ENCODE measurements at regions not wholly inside any gene's neighbourhood (a gene's known extent, or its start where the extent isn't known, plus 50 kb on each side); places are given as distances from the start of the nearest gene placed in this dataset.

DNA sequence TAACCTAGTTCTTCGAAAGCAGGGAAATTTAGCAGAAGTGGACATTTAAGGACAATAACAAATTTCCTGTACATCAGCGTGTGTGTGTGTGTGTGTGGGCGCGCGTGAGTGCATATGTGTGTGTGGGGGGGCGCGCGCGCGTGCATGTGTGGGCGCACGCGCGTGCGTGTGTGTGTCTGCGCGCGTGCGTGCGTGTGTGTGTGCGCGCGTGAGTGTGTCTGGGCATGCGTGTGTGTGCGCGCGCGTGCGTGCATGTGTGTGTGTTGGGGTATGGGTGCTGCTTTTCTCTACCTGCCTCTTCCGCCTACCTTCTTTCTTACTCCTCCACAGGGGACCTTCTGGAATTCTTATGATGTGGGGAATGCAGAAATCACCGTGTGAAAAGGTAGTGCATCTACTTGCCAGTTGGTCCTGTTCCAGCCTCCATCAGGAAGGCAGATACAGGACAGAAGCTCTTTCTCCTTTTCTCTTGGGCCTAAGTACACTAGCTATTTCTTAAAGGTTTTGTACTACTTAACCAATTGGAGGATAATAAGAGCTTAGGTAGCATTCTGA lies 165.4 kb upstream of the KCNK2 start:
- Mint-ChIP-seq H3K9me3 (no peaks in the 10 kb centered on the region), H3K36me3 (no peaks in the 10 kb centered on the region), H3K4me1 (no peaks in the 10 kb centered on the region), H3K27me3 (no peaks in the 10 kb centered on the region), H3K27ac (no peak overlapping the region), H3K4me3 (no peak overlapping the region)
- no peak for DNase-seq

DNA sequence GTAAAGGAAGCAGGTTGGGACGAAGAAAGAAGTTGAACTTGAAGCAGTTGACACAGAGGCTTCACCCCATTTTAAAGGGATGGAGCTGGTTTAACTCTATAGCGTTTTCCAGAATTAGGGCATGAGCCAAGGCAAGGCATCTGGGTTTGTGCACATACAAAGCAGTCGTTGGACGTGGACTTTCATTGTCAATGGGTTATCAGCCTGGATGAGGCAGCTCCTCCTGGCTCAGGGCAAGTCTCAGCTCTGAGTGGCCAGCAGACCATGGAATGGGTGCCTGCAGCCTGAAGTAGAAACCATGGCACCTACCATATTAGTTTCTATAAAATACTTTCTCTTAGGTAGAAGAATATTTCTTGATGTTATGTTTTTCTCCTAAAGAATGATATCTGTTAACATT lies 163.8 kb upstream of the KCNK2 start:
- Mint-ChIP-seq H3K27ac (no peak overlapping the region), H3K4me1 (no peaks in the 10 kb centered on the region)

DNA sequence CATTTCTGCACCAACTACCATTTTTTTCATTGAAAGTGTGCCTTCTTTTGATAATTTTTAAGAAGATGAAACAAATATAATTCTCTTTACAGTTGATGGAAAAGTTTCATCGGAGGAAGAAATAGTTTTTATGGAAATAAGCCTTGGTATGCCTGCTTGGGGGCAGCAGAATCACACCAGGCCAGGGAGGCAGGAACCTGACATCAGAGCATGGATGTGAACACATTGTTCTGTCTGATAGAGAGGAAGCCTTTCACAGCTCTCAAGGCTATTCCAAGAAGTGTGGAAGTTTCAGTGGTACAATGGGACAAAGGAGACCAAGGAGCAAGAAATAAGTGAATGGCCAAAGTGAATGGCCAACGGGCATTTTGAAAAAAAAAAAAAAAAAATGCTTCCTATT lies 162.2 kb upstream of the KCNK2 start:
- no peak overlapping the region for H3K27ac Mint-ChIP-seq

More for the DNA sequence above, 163.8 kb upstream of the KCNK2 start:
- DNase-seq = no peak
- Mint-ChIP-seq H3K27me3 (no peaks in the 10 kb centered on the region), H3K9me3 (no peaks in the 10 kb centered on the region), H3K4me3 (no peak overlapping the region), H3K36me3 (no peaks in the 10 kb centered on the region)

DNA sequence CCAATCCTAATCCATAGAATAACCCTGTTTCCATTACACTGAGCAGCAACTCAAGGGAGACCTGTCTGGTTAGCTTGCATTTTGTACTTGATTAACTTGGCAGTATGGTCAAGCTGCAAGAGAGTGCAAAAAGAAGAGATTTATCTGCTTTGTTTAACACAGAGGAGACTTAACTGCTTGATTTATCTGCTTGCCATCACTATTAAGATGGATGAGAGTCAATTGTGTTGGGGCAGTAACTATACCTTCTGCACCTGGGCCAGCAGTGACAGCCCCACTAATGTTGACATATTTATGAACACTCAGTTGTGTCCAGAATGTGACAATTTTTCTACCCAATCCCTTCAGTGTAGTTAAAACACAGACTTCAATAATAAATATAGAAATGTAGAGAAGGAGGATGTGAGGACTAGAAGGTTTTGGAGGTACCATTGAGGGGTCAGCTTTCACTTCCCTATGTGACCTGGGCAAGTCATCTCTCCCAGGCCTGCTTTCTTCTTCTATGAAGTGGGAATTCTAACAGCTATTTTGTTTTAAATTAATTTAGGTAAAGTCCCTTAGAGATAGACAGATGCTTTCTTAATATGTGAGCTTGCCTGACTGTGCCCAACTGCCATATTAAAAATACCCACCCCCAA lies 159.1 kb upstream of the KCNK2 start:
- H3K27me3 Mint-ChIP-seq = no peaks in the 10 kb centered on the region
- H3K4me3 Mint-ChIP-seq = no peak overlapping the region

More for the DNA sequence above, 162.2 kb upstream of the KCNK2 start:
- Mint-ChIP-seq H3K9me3 (no peaks in the 10 kb centered on the region), H3K4me1 (no peaks in the 10 kb centered on the region), H3K4me3 (no peak overlapping the region), H3K27me3 (no peaks in the 10 kb centered on the region), H3K36me3 (no peaks in the 10 kb centered on the region)
- DNase-seq = no peak

DNA sequence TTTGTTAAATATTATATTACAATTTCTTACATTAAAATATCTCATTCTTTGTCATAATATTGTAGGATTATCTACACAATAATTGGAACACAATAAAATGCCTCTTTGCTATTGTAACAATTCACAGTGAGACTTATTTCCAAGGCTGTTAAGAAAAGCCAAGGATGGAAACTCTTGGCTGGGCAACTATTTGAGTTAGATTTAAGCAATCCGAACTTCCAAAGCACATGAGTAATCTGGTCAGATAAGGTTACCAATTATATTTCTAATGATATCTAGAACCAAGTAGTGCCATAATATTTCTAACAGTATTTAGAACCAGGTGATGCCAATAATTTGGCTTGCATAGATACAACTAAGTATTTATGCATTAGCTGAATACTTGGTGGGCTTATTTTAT lies 154.7 kb upstream of the KCNK2 start:
- Mint-ChIP-seq H3K4me1 (no peaks in the 10 kb centered on the region), H3K4me3 (no peak overlapping the region), H3K27ac (no peak overlapping the region), H3K9me3 (no peaks in the 10 kb centered on the region), H3K27me3 (no peaks in the 10 kb centered on the region), H3K36me3 (no peaks in the 10 kb centered on the region)
- no peak for DNase-seq

More for the DNA sequence above, 159.1 kb upstream of the KCNK2 start:
- Mint-ChIP-seq H3K27ac (no peak overlapping the region), H3K36me3 (no peaks in the 10 kb centered on the region), H3K9me3 (no peaks in the 10 kb centered on the region), H3K4me1 (no peaks in the 10 kb centered on the region)
- no peak for DNase-seq

DNA sequence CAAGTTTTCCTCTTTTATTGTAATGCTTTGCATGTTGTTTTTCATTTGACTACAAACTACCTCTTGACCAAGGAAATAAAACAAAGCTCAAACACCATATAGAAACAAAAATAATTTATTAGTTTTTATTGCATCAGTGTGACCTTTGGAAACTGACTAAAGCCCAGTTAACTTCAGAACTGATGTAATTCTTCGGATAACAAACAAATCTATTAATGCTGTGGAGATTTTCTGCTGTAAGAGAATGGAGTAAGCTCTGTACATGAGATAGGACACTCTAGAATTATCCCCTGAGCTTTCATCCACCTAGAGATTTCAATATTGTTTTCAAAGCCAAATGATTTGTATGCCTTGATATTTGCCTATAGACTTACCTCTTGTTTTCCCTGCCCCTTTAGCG lies 154.0 kb upstream of the KCNK2 start:
- H3K4me3 Mint-ChIP-seq = no peak overlapping the region
- DNase-seq = no peak
- H3K36me3 Mint-ChIP-seq = no peaks in the 10 kb centered on the region
- H3K27ac Mint-ChIP-seq = no peak overlapping the region
- no peaks in the 10 kb centered on the region for H3K27me3 Mint-ChIP-seq
- no peaks in the 10 kb centered on the region for H3K4me1 Mint-ChIP-seq
- H3K9me3 Mint-ChIP-seq = no peaks in the 10 kb centered on the region

DNA sequence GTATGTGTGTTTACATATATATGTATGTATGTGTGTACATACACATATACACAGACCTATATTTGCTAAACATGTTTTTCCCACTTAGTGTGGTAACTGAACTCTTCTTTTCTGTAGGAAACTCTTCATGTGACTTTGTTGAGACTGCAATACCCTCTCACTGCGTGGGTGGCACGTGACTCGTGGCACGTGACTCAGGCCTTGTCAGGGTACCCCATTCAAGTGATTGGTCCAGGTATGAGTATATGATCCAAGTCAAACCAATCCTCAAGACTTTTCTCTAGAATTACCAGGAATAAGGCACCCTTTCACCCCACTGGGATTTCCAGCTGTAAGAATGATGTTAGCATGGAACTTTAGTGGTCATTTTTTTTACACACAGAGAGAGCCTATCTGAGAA lies 149.2 kb upstream of the KCNK2 start:
- H3K4me3 Mint-ChIP-seq = no peak overlapping the region
- H3K36me3 Mint-ChIP-seq = no peaks in the 10 kb centered on the region
- no peak overlapping the region for H3K27ac Mint-ChIP-seq
- DNase-seq = peak; percentile 4
- H3K9me3 Mint-ChIP-seq = no peaks in the 10 kb centered on the region
- no peaks in the 10 kb centered on the region for H3K27me3 Mint-ChIP-seq
- no peaks in the 10 kb centered on the region for H3K4me1 Mint-ChIP-seq

DNA sequence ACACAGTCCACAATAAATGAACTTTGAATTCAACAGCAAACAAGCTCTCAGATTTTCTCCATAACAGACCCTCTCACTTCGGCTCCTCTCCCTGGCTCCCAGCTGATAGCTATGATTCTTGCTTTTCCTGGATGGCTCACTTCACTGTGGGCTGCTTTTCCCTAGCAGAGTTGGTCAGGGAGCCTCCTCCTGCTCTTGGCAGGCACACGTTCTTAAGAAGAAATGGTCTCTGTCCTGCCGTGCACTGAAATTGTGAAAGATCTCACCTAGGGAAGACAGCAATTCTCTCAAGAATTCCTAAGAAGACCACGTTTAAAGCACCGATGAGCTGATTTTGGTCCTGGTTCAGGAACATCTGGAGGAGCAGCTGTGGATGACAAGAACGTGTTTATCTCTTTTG lies 148.5 kb upstream of the KCNK2 start:
- no peak overlapping the region for H3K27ac Mint-ChIP-seq
- no peaks in the 10 kb centered on the region for H3K27me3 Mint-ChIP-seq
- no peak overlapping the region for H3K4me3 Mint-ChIP-seq
- no peaks in the 10 kb centered on the region for H3K4me1 Mint-ChIP-seq
- no peak for DNase-seq
- H3K9me3 Mint-ChIP-seq = no peaks in the 10 kb centered on the region
- H3K36me3 Mint-ChIP-seq = no peaks in the 10 kb centered on the region

DNA sequence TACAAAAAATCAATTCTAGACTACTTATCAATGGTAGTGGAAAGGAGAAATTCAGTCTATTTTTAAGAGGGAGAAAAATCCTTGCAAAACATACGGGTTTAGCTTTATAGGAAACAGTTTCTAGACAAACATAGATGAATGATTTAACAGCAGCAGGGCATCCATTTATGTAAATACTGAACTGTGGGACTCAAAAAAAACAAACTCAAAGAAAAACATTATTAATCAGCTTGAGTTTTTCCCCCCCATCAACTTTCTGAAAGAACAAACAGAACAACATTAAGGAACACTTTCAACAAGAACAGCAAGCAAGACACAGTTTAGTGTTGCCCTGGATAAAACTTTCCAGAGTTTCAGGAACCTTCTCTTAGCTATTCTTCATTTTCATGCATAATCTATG lies 147.3 kb upstream of the KCNK2 start:
- no peak overlapping the region for H3K27ac Mint-ChIP-seq
- H3K27me3 Mint-ChIP-seq = no peaks in the 10 kb centered on the region
- no peaks in the 10 kb centered on the region for H3K9me3 Mint-ChIP-seq
- no peak for DNase-seq
- H3K4me1 Mint-ChIP-seq = no peaks in the 10 kb centered on the region
- H3K4me3 Mint-ChIP-seq = no peak overlapping the region
- H3K36me3 Mint-ChIP-seq = no peaks in the 10 kb centered on the region

DNA sequence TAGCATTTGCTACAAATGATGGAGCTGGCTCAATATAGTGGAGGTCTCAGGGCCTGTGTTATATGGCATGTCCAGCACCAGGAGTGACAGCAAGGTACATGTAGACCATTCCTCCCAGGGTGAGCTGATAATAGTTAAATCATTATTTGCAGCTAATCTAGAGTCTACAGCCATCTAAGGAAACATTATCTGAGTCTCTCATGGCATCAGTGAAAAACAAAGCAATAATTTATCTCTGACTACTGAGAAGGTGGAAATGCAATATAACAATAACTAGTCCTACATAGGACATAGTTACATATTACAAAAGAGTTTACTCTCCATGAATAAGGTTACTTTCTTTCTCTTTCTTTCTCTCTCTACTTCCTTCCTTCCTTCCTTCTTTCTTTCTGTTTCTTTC lies 143.4 kb upstream of the KCNK2 start:
- H3K9me3 Mint-ChIP-seq = no peaks in the 10 kb centered on the region
- no peak overlapping the region for H3K4me3 Mint-ChIP-seq
- no peaks in the 10 kb centered on the region for H3K36me3 Mint-ChIP-seq
- H3K4me1 Mint-ChIP-seq = peaks cover 3% of the 10 kb centered on the region
- DNase-seq = no peak
- no peak overlapping the region for H3K27ac Mint-ChIP-seq
- no peaks in the 10 kb centered on the region for H3K27me3 Mint-ChIP-seq

DNA sequence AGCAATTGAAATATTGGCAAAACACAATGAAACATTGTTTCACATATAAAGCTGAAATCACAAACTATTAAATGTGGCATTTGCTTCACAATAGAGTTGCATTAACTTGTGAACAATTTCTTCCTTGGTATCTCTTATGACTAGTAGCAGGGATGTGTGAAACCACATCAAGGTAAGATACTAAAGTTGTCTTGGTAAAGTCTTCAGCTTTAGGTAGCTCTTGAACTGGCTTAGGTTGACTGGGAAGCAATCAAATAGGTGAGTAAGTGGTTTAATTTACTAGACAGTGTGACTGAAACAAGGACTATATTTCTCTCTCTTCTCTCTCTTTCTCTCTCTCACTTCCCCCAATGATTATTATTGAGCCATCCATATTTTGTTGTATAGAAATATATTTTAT lies 141.5 kb upstream of the KCNK2 start:
- no peak for DNase-seq
- Mint-ChIP-seq H3K4me1 (peaks cover 3% of the 10 kb centered on the region), H3K36me3 (no peaks in the 10 kb centered on the region), H3K27ac (no peak overlapping the region), H3K27me3 (peaks cover 3% of the 10 kb centered on the region), H3K4me3 (no peak overlapping the region), H3K9me3 (no peaks in the 10 kb centered on the region)

DNA sequence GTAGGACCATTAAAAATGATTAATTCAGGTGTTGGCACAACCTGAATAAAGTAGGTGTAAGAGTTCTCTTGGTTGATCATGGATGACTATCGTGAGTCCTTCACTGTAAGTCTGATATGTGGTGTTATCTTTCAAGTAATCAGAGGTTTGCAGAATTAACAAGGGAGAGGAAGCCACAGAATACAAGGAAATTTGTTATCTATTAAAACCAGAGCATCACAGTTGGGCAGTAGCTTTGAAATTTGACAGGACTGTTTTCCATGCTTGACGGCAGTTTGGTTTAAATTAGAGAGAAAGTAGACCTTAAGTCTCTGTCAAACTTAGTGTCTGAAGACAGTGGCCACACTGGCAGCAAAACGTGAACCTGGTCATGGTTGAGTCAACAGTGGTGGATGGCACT lies 139.5 kb upstream of the KCNK2 start:
- peaks cover 3% of the 10 kb centered on the region for H3K4me1 Mint-ChIP-seq
- no peak overlapping the region for H3K4me3 Mint-ChIP-seq
- H3K36me3 Mint-ChIP-seq = no peaks in the 10 kb centered on the region
- DNase-seq = no peak
- H3K9me3 Mint-ChIP-seq = no peaks in the 10 kb centered on the region
- H3K27me3 Mint-ChIP-seq = peaks cover 4% of the 10 kb centered on the region
- H3K27ac Mint-ChIP-seq = no peak overlapping the region

DNA sequence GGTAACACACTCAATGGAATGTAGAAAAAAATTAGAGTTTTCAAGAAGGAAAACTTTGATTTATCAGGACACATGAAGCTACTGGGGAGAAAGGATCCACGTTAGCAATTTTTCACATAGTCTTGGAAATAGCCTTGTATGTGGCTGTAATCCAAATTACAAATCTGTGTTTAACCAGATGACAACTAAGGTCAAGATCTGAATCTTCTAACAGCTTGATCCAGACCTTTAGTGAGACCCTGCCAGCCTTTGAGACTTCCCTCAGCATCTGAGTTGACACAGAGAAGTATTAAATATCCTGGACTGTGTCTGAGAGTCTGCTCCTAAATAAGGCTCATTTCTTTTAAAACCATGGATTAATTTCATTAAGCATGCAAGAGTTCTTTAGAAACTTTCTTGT lies 135.9 kb upstream of the KCNK2 start:
- H3K4me3 Mint-ChIP-seq = no peak overlapping the region
- DNase-seq = no peak
- H3K27me3 Mint-ChIP-seq = peaks cover 4% of the 10 kb centered on the region
- H3K4me1 Mint-ChIP-seq = no peaks in the 10 kb centered on the region
- H3K9me3 Mint-ChIP-seq = no peaks in the 10 kb centered on the region
- H3K36me3 Mint-ChIP-seq = no peaks in the 10 kb centered on the region
- H3K27ac Mint-ChIP-seq = no peak overlapping the region

DNA sequence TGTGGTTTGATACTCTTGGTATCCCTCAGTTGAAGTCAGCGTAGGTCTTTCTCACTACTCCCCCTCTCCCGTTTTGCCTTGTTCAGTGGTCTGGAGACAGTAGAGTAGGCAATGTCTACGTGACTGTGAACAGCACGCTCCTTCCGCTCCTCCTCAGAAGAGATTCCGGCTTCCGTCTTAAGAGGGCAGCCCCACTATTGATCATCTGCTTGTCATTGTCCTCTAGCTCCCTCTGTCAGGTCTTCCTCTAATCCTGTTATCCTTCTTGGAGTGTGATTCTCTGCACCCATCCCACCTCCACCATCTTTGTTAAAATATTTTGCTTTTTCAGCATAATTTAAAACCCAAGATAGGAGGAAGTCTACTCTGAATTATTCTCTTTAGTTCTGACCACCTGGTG lies 129.9 kb upstream of the KCNK2 start:
- no peaks in the 10 kb centered on the region for H3K4me1 Mint-ChIP-seq
- peaks cover 8% of the 10 kb centered on the region for H3K27me3 Mint-ChIP-seq
- DNase-seq = no peak
- H3K36me3 Mint-ChIP-seq = no peaks in the 10 kb centered on the region
- H3K27ac Mint-ChIP-seq = no peak overlapping the region
- no peaks in the 10 kb centered on the region for H3K9me3 Mint-ChIP-seq
- no peak overlapping the region for H3K4me3 Mint-ChIP-seq

DNA sequence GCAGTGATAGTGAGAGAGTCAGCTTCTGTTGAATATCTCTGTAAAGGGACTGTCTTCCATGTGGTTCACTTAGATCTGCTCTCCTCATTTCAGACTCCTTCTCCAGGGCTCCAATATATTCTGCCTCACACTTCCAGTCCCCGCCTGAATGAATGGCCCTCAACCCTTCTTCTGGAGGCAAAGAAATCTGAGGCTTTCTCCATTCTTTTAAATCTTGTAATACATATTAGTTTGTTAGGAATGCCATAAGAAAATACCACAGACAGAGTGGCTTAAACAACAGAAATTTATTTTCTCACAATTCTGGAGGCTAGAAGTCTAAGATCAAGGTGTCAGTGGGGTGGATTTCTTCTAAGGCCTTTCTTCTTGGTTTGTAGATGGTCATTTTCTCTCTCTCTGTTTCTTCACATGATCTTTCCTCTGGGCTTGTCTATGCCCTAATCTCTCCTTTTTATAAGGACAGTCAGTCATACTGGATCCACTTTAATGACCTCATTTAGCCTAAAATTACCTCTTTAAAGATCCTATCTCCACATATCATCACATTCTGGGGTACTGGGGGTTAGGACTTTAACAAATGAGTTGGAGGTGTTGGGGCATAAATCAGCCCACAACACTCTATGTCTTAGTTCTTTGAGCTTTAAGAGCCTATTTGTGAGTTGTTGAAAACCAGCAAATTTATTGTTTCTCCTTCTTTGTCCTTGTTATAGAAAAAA lies 128.5 kb upstream of the KCNK2 start:
- Mint-ChIP-seq H3K9me3 (no peaks in the 10 kb centered on the region), H3K4me3 (no peak overlapping the region), H3K36me3 (no peaks in the 10 kb centered on the region), H3K4me1 (no peaks in the 10 kb centered on the region), H3K27ac (no peak overlapping the region), H3K27me3 (peaks cover 8% of the 10 kb centered on the region)
- DNase-seq = no peak

DNA sequence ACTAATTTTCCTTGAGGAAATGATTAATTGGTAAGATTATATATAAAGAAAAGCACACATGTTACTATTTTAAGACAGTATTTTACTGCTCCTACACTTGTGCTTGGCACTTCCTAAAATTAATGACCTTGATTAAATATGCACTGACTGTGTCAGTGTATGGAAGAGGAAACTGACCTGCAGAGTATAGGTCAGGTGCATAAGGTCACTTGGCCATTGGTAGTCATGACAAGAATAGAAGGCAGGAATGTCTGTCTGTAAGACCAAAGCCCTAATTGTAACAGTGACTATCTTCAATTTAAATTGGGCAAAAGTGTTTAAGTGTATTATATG lies 128.0 kb upstream of the KCNK2 start:
- no peaks in the 10 kb centered on the region for H3K4me1 Mint-ChIP-seq
- no peaks in the 10 kb centered on the region for H3K36me3 Mint-ChIP-seq
- DNase-seq = no peak
- H3K27ac Mint-ChIP-seq = no peak overlapping the region
- peaks cover 8% of the 10 kb centered on the region for H3K27me3 Mint-ChIP-seq
- no peaks in the 10 kb centered on the region for H3K9me3 Mint-ChIP-seq
- no peak overlapping the region for H3K4me3 Mint-ChIP-seq
